ENCODE measurements at regions not wholly inside any gene's neighbourhood (a gene's known extent, or its start where the extent isn't known, plus 50 kb on each side); places are given as distances from the start of the nearest gene placed in this dataset.
A peak's percentile ranks its signal among the peaks of the same experiment; 100 is the strongest.

DNA sequence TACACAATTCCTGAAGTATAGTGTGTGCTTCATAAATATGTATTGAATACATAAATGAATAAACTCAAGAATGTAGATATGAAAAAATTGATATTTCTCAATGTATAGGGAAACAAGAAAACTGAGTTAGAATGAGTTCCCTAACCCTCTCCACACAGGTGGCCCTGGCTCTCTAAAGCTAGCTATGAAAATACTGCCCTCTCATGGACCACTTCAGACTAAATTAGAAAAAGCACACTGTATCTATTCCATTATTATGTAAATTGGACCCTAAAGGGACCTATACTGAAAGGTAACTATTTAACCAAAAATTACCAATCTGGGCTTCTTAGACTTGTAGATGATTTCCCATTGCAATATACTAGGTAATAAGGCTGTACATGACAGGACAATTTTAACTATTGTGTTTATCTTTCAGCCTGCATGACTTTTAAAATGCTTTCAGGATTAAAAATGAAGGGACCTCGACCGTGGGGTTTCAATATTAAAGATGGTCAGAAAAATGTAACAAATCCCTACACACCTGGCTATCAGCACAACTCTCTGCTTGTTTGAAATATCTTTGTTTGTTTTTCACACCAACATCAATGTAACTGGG is 672.5 kb upstream of the KIF2B start:
- no peak for DNase-seq
- Histone ChIP-seq H3K27me3 (no peaks in the 10 kb centered on the region), H3K36me3 (no peaks in the 10 kb centered on the region), H3K4me3 (replicated peaks in 1 of 3) (no peak overlapping the region), H3K4me1 (no peaks in the 10 kb centered on the region), H3K9me3 (no peaks in the 10 kb centered on the region), H3K27ac (no peak overlapping the region)
- no peak for TF ChIP-seq POLR2A (IDR thresholded peaks at IDR 0.05)
- TF ChIP-seq, protein P1, sequence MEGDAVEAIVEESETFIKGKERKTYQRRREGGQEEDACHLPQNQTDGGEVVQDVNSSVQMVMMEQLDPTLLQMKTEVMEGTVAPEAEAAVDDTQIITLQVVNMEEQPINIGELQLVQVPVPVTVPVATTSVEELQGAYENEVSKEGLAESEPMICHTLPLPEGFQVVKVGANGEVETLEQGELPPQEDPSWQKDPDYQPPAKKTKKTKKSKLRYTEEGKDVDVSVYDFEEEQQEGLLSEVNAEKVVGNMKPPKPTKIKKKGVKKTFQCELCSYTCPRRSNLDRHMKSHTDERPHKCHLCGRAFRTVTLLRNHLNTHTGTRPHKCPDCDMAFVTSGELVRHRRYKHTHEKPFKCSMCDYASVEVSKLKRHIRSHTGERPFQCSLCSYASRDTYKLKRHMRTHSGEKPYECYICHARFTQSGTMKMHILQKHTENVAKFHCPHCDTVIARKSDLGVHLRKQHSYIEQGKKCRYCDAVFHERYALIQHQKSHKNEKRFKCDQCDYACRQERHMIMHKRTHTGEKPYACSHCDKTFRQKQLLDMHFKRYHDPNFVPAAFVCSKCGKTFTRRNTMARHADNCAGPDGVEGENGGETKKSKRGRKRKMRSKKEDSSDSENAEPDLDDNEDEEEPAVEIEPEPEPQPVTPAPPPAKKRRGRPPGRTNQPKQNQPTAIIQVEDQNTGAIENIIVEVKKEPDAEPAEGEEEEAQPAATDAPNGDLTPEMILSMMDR (IDR thresholded peaks at IDR 0.05), result peak in 3 of 6 experiments; percentile 42 to 51 (median 49)
- intact Hi-C loops (cut with DNase I), result no loop called here
- WGBS, 2 donors, result 66 to 80% methylated on average over 2 of the region's 2 CpGs

DNA sequence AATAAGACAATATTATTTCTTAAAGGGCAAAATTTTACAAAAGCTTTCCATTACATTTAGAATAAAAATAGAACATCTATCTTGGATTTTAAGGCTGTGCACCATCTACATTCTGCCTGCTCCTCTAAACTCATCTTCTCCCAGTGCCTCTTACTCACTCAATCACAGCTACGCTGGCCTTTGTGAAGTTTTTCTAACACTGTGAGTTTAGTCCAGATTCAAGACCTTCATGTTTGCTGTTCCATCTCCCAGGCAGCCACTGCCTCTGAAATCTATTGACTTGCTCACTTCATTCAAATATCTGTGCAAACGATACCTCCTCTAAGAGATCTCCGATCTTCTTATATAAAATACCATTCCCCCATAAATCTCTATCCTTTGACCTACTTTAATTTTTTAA is 673.4 kb upstream of the KIF2B start:
- no peak for TF ChIP-seq POLR2A (IDR thresholded peaks at IDR 0.05)
- TF ChIP-seq, protein P1 (IDR thresholded peaks at IDR 0.05), result no peak
- no peak overlapping the region for H3K4me3 ChIP-seq (replicated peaks in 1 of 3)
- no peaks in the 10 kb centered on the region for H3K9me3 ChIP-seq
- no peaks in the 10 kb centered on the region for H3K4me1 ChIP-seq
- WGBS, 2 donors, result 81 to 83% methylated on average over 3 of the region's 3 CpGs
- H3K27me3 ChIP-seq, result no peaks in the 10 kb centered on the region
- intact Hi-C loops (cut with DNase I), result no loop called here
- no peak for DNase-seq
- no peak overlapping the region for H3K27ac ChIP-seq
- H3K36me3 ChIP-seq, result no peaks in the 10 kb centered on the region

DNA sequence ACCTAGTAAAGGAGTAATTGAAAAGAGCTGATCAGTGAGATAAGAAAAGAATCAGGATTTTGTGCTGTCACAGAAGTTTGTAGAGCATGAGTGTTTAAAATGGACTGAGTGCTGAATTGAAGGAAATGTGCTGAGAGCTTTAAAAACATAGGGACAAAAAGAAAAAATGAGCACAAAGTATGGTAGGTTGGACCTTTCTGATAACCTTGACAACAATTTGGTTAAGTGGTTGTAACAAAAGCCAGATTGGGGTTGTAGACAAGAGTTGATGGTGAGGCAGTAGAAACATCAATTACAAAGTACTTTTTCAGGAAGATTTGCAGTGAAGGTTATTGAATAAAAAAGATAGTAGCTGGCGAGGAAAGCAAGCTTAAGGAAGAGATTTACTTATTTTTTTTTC is 674.7 kb upstream of the KIF2B start:
- Histone ChIP-seq H3K36me3 (no peaks in the 10 kb centered on the region), H3K9me3 (no peaks in the 10 kb centered on the region), H3K27me3 (no peaks in the 10 kb centered on the region), H3K4me1 (no peaks in the 10 kb centered on the region), H3K4me3 (replicated peaks in 1 of 3) (no peak overlapping the region), H3K27ac (no peak overlapping the region)
- 87 to 96% methylated on average over 1 of the region's 1 CpG for WGBS, 2 donors
- intact Hi-C loops (cut with DNase I), result no loop called here
- TF ChIP-seq, protein P1 (IDR thresholded peaks at IDR 0.05), result no peak
- TF ChIP-seq POLR2A (IDR thresholded peaks at IDR 0.05), result no peak
- no peak for DNase-seq

DNA sequence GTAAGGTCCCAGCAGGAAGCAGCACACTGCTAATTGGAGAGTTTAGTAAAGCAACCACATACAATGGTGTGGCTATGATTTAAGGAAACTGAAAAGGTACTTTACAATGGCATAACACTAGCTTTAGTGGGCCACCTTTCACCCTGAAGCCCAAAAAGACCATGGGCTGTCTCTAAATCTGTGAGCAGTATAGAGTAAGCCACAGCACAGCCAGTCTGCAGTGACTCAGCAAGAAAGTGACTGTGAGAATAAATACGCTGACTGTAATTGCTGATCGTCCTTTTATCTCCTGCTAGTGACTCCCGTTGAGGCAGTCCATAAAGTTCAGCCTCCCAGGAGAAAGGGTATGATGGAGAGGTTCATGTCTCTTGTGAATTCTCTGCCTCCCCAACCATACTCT is 679.8 kb upstream of the KIF2B start:
- no peak for TF ChIP-seq POLR2A (IDR thresholded peaks at IDR 0.05)
- TF ChIP-seq, protein P1 (IDR thresholded peaks at IDR 0.05), result no peak
- no peaks in the 10 kb centered on the region for H3K27me3 ChIP-seq
- intact Hi-C loops (cut with DNase I), result no loop called here
- 43% methylated on average over 3 of the region's 3 CpGs for WGBS, 2 donors
- H3K4me3 ChIP-seq (replicated peaks in 1 of 3), result no peak overlapping the region
- no peak for DNase-seq
- no peaks in the 10 kb centered on the region for H3K36me3 ChIP-seq
- H3K4me1 ChIP-seq, result no peaks in the 10 kb centered on the region
- H3K27ac ChIP-seq, result no peak overlapping the region
- no peaks in the 10 kb centered on the region for H3K9me3 ChIP-seq

DNA sequence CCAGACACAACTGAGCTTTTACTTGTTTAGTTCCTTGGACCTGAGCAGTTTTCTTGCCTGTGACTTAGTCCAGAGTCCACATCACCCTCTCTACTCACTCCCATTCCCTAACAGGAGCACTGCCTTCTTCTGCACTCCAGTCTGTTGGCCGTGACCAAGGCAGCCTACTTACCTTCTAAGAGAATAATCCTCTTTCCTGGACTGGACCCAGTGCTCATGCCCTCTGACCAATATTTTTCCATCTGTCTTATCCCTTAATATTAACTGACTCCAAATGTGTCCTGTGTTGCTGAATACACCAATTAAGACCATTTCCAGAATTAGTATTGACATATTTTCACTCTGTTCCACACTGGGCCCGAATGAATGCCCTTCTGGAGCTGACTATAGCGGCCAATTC is 681.0 kb upstream of the KIF2B start:
- Histone ChIP-seq H3K27me3 (no peaks in the 10 kb centered on the region), H3K36me3 (no peaks in the 10 kb centered on the region), H3K4me1 (no peaks in the 10 kb centered on the region), H3K27ac (no peak overlapping the region), H3K4me3 (replicated peaks in 1 of 3) (no peak overlapping the region), H3K9me3 (no peaks in the 10 kb centered on the region)
- intact Hi-C loops (cut with DNase I), result no loop called here
- 92 to 95% methylated on average over 3 of the region's 3 CpGs for WGBS, 2 donors
- no peak for DNase-seq
- no peak for TF ChIP-seq POLR2A (IDR thresholded peaks at IDR 0.05)
- TF ChIP-seq, protein P1 (IDR thresholded peaks at IDR 0.05), result no peak

Data from thyroid gland (tissue), 4 donors.